H54 (cell line): ENCODE measurements at regions not wholly inside any gene's neighbourhood (a gene's known extent, or its start where the extent isn't known, plus 50 kb on each side); places are given as distances from the start of the nearest gene placed in this dataset.
"Not testable (repeated sequence)": the region's sequence is repeated elsewhere in the genome, so short reads cannot be mapped to it uniquely, and the experiment has no call there.

Experiments used
- DNase-seq: peaks from one replicate; pipeline ENCODE4 v3.0.0; 2011; ENCODE audit warnings: low spot score, mixed read lengths; ENCODE audit not compliant: insufficient read length
- FAIRE-seq: peaks from 3 replicates; lab custom pipeline; 2011; peaks lifted over from hg19 to GRCh38; lab: Jason Lieb, UNC
- POLR2A ChIP-seq: IDR thresholded peaks from 2 replicates; pipeline ENCODE4 v1.6.1; 2011; ENCODE audit warnings: low read depth, mild to moderate bottlenecking, low read length

DNA sequence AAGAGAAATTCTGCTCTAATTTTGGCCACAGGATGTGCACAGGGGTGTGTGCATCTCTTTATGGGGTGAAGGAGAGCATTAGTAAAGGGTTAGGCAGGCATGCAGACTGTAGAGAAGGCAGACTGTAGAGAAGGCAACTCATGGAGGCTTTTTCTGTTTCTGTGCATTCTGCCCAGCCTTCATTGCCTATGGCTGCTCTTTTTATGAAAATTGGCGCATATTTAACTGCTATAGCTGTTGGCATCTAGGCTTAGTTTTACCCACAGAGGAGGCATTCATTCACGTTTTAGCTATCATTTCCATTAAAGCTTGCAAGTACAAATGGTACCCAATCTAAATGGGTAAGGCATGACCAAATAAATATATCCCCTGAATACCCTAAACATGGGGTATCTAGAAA lies 286.8 kb upstream of the ID4 start:
- FAIRE-seq (no peak), DNase-seq (no peak)
- TF ChIP-seq POLR2A: no peak

DNA sequence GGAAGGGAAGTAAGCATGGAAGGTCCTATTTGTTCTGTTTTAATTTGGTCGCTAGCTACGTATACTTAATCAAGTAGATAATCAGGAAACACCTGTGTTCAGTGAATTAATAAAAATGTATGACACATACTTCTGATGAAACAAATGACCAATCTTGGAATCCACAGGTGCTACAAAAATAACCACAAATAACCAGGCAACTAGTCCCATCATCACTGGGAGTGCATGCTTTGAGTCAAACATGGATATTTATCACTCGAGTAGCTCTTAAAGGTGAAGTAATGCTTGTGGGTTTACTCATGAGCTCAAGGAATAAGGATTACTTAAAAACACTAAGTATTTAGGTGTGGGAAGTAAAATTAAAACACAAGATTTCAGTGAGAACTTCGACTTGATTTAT lies 285.6 kb upstream of the ID4 start:
- FAIRE-seq (no peak), DNase-seq (no peak)
- TF ChIP-seq POLR2A: no peak

DNA sequence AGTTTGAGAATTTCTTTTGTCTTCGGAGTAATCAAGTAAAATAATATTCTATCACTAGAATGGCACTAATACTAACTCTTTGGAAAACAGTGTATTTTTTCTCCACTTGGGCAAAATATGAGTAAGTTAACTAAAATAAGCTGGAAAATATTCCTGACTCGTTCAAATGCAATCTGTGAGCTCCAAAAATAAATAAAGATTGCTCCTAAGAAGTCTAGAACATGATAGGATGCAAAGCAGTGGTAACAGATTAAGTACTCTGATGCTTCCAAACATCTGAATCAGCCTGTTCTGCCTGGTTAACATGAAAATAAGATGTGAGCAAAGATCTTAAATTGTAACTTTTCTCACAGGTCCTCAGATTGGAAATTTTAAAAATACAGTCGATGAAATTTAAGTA lies 285.1 kb upstream of the ID4 start:
- no peak for FAIRE-seq
- DNase-seq: no peak

DNA sequence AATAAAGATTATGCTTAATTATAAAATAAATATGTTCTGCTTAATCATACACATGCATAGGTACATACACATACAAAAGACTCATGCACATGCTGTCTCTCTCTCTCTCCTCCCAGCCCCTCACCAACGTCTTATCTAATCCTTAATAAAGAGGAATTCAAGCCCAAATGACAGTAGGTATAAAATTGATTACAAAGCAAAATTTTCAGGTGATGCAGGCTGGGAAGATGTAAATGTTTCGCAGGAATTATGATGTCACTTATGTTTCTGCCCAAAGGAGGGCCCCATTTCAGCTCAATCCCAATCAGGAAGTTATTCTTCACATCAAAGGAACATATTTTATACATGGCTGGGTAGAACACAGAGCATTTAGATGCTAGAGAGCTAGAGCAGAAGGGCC lies 284.6 kb upstream of the ID4 start:
- no peak for FAIRE-seq

More for the DNA sequence above, 285.1 kb upstream of the ID4 start:
- TF ChIP-seq POLR2A: no peak

DNA sequence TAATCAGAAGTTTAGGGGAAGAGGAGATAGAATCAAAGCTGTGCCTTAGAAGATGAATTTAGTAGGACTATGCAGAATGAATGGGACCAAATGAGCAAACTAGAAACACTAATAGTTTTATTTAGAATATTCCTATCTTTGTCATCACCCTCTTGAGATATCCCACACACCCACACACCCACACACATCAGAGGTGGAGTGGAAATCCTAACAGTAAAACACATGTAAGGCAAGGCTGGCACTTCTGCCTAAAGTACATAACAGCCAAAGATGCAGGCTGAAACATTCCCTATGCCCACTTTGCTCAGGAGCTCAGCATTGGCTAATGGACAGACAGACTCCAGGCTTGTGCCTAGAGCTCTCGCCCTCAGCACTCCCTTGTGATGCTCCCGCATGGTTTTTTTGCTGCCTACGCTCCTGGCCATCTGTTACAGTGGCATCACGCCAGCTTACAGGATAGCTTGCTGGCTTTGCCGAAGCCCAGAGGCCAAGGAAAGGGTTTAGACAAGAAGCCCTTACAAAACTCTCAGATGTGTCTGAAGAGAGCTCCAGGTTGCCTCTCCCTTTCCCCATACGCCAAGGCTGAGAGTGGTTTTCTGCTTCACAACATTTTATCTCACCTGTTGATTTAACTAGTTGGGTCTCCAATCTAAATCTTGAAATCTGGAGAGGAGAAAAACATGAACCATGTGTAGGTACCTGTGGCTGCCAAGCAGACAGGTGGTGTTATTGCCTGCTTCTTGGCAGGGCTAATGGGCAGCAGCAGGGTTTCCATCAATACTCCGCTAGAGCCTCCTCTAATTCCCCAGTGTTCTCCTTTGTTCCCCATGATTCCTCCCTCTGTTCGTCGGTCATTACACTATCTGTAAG lies 282.6 kb upstream of the ID4 start:
- TF ChIP-seq POLR2A: no peak
- FAIRE-seq: no peak
- no peak for DNase-seq

More for the DNA sequence above, 284.6 kb upstream of the ID4 start:
- no peak for TF ChIP-seq POLR2A
- no peak for DNase-seq

DNA sequence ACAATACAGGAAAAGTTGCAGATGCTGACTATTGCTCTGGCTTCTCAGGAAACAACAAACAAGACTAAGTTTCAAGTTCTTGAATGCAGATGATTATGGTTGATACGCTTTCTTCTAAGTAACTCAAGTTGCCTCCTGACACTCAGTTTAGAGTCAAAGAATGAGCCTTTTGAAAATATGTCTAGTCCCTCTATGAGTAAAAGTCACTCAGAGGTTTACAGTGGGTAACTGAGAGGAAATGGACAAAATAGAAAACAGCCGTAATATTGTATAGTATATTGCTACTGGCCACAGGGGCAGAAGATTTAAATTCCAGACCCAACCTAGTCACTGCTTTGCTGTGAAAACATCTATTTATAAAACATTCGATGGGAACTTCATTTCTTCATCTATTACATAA lies 280.0 kb upstream of the ID4 start:
- no peak for TF ChIP-seq POLR2A
- DNase-seq: no peak
- no peak for FAIRE-seq

DNA sequence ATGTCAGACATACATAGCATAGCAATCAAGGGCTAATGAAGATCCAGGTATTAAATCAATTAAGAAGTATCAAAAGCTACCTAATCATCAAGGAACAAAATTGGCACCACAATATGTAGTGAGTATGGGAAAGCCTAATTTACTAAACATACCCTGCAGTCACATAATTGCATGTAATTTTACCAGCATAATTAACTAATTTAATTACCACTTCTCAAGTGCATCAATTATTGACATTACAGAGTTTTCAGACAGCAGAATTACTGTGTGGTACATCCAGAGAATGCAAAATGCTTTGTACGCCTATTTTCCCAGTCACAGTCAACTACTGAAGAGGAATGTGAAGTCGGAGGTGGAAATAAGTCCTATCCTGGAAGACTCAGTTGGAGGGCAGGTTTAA lies 279.0 kb upstream of the ID4 start:
- DNase-seq (no peak), FAIRE-seq (no peak)
- TF ChIP-seq POLR2A: no peak

DNA sequence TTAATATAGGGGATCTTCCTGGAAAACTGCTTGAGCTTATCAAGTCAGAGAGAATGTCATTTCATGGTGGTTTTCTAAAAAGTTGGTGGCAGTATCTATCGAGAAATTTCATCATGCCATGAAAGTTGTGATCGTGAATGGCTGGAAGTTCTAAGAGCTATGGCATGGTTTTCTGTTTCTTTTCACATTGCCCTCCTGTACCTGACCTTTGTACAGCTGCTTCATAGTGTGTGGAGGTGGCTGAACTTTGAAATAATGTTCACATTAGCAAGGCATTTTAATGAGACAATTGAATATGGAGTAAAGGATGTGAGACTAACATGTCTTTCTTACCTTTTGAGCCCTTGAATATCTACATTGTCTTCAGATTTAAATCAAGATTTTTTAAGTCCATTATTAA lies 278.2 kb upstream of the ID4 start:
- TF ChIP-seq POLR2A: no peak
- FAIRE-seq (no peak), DNase-seq (no peak)

DNA sequence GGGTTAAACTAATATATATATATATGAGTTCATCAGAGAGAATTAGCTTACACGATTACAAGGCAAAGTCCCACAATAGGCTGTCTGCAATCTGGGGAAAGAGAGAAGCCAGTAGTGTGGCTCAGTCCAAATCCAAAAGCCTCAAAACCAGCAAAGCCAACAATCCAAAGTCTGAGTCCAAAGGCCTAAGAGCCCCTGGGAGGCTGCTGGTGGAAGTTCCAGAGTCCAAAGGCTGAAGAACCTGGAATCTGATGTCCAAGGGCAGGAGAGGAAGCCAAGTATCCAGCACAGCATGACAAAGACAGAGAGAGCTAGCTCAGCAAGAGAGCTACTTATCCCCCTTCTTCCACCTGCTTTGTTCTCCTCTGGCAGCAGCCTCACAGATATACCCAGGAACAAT lies 274.7 kb upstream of the ID4 start:
- FAIRE-seq (no peak), DNase-seq (no peak)
- no peak for TF ChIP-seq POLR2A

DNA sequence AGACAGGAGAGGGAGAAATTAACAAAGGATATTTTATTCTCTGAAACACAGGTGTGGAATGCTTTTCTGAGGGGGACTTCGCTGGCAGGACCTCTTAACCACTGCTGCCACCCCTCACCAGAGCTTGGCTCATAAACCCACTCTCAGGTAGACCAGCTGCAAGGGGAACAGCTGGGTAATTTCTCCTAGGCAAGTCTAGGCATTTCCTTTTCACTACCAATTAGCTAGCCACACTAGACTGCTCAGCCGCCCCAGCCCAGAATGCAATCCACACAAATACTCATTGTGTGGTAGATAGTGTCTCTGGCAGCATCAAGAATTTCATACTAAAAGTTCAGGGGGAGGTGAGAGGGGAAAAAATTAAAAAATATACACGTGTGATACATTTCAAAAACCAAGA lies 267.6 kb upstream of the ID4 start:
- no peak for TF ChIP-seq POLR2A
- DNase-seq: no peak
- no peak for FAIRE-seq

DNA sequence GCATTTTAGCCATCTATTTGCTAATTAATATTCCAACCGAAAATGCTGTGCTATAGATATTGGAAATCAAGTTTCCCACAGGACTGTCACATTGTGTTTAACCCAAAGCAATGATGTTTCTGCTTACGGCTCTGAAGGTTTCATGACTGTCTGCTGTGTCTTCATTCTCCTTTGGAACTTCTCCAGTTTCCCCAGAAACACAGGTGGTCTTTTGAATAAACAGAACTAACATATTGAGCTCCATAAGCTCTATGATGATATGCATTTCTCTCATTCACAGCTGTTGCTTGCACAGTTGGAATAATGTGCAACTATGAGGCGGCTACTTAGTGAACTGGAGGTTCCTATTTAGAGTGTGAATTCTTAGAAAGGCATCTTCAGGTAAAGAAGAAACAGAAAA lies 266.0 kb upstream of the ID4 start:
- DNase-seq: no peak
- TF ChIP-seq POLR2A: no peak
- FAIRE-seq: no peak

DNA sequence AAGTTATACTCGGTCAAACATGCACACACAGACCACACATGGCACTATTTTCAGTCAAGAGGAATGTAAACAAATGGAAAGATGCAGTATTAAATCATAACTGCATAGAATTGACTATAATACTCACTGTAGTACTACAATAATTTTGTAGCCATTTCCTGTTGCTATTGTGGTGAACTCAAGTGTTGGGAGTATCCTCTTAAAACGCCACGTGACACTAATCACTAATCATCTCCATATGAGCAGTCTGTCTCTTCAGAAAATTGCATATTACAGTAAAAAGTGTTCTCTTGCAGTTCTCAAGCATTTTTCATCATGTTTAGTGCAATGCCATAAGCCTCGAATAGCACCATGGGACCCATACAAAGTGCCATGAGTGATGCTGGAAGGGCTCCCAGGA lies 258.7 kb upstream of the ID4 start:
- no peak for DNase-seq
- no peak for TF ChIP-seq POLR2A
- no peak for FAIRE-seq

DNA sequence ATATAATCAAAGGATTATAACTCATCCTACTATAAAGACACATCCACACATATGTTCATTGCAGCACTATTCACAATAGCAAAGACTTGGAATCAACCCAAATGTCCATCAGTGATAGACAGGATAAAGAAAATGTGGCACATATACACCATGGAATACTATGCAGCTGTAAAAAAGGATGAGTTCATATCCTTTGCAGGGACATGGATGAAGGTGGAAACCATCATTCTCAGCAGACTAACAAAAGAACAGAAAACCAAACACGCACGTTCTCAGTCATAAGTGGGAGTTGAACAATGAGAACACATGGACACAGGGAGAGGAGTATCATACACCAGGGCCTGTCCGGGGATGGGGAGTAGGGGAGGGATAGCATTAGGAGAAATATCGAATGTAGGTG lies 253.0 kb upstream of the ID4 start:
- DNase-seq, FAIRE-seq: not testable (repeated sequence)

DNA sequence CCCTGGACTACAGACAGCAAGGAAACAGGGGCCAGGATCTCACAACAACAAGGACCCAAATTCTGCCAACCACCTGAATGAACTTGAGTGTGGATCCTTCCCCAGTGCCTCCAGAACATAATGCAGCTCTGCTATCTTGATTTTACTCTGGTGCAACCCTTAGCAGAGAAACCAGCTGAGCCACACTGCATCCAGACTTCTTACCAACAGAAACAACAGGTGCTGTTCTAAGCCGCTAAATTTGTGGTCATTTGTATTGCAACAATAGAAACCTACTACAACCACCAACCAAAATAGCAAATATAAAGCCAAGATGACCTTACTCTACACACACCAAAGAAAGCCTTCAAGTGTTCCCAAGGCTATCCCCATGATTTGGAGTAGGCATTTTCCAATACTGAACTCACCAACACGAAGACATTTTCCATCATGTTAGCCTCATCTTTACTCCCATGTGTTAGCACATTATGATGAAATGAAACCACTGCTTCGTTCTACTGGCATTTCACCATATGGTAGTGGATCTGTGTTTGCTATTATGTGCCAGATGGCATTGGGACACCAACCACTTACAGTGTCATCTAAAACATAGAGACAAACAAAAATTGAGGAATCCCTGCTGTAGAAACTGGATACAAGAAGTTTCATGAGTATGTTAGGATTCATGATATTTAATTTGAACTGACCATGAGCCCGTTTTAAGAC lies 249.8 kb upstream of the ID4 start:
- TF ChIP-seq POLR2A: no peak
- no peak for DNase-seq
- FAIRE-seq: no peak
